Right cardiac atrium (tissue), 5 donors: ENCODE measurements at regions not wholly inside any gene's neighbourhood (a gene's known extent, or its start where the extent isn't known, plus 50 kb on each side); places are given as distances from the start of the nearest gene placed in this dataset.

Experiments
- ATAC-seq, 2 donors: fragments of 200-7000 bp; cut with Tn5 transposase; one replicate each; pipeline versions ENCODE4 v1.8.0 to v1.9.1; 2020; ENCODE audit warnings: moderate library complexity in 2 of 2, mild to moderate bottlenecking in 1 of 2
- DNase-seq, 3 donors: peaks; one replicate each; pipeline ENCODE4 v3.0.0-alpha.2; 2020
- H3K27ac ChIP-seq: one replicate; pipeline ENCODE4 v1.5.1; 2013; ENCODE audit warnings: mild to moderate bottlenecking, low read length, control low read depth, moderate library complexity
- H3K27me3 ChIP-seq: one replicate; pipeline ENCODE4 v1.6.1; 2013; ENCODE audit not compliant: control insufficient read depth, insufficient read depth
- H3K4me1 ChIP-seq: one replicate; pipeline ENCODE4 v1.6.1; 2013; ENCODE audit warnings: low read length; ENCODE audit not compliant: control insufficient read depth, insufficient read depth
- H3K4me3 ChIP-seq: one replicate; pipeline ENCODE4 v1.5.1; 2013; ENCODE audit warnings: low read length, control low read depth
- H3K9me3 ChIP-seq: one replicate; pipeline ENCODE4 v1.6.1; 2013; ENCODE audit warnings: low read length; ENCODE audit not compliant: control insufficient read depth
- WGBS: extraction: QIAGEN DNeasy Blood & Tissue Kit; methylation state at CpG from one replicate; pipeline ENCODE4 v1.1.7; 2013; 5-methylcytosine and 5-hydroxymethylcytosine counted together
- intact Hi-C, 4 donors: fragments of 100-400 bp; cut with DNase I; formaldehyde crosslinking; loops; one replicate each; pipeline versions ENCODE4 v1.11.0 to v1.14.0; 2022 to 2023
- donor health status: healthy with polysubstance abuse.
- donor health status: DM: no; HTN: yes; CAD: no.
- donor health status: DM: no; HTN: no; CAD: no.
- donor health status: DM: no; HTN: yes; CAD: no; lungs with severe emphysema.
- donor health status: DM: yes; HTN: yes; CAD: no.

DNA sequence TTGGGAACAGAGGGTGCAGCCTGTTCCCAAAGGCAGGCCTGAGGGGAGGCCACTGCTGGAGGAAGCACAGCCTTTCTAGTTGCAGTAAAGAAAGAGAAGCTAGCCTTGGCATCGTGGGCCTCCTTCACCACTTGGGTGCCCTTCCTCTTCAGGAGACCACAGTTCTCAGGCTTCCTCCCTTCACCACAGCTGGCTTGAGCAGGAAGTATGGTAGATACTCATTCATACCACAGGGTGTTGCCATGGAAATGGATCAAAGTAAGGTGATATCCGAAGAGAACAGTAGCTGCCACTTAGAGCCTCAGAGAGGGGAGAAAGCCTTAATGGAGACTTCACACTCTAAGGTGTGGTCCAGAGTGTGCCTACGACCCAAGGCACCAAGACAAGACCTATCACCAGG is 120.4 kb upstream of the RIPOR2 start:
- intact Hi-C loops: no loop called here
- Histone ChIP-seq H3K4me3 (no peak overlapping the region), H3K9me3 (no peaks in the 10 kb centered on the region), H3K4me1 (no peaks in the 10 kb centered on the region), H3K27ac (no peak overlapping the region), H3K27me3 (no peaks in the 10 kb centered on the region)
- DNase-seq (peak in 1 of 3 donors; percentile 43), ATAC-seq (peak in 1 of 2 donors; percentile 43)
- whole genome bisulfite sequencing: 73% methylated on average over 3 of the region's 3 CpGs

GRCh38 chr6:25057111-25057905 is 121.5 kb upstream of the RIPOR2 start:
- H3K27ac ChIP-seq: no peak overlapping the region
- no peak for DNase-seq

DNA sequence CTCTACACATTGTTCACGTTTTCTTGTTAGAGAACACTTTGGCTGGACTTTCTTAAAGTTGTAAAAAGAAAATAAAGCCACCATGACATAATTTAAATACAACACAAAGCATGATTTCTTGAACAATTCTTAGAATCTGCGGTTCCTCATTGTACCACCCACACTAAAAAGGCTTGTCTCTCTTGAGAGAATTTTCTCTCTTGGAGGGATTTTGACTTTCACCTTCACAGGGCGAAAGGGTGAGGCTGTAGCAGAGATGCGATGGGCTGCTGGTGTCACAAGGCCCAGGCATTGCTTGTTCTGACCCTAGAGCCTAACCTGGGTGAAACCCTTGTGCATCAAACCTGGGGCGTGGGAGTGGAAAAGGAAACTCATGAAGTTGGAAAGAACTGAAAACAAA is 122.7 kb upstream of the RIPOR2 start:
- Histone ChIP-seq H3K27ac (no peak overlapping the region), H3K27me3 (no peaks in the 10 kb centered on the region), H3K4me3 (no peak overlapping the region), H3K9me3 (no peaks in the 10 kb centered on the region), H3K4me1 (no peaks in the 10 kb centered on the region)
- WGBS: 92% methylated on average over 5 of the region's 5 CpGs
- ATAC-seq (no peak), DNase-seq (no peak)
- intact Hi-C loops: no loop called here

More at GRCh38 chr6:25057111-25057905, 121.5 kb upstream of the RIPOR2 start:
- intact Hi-C loops: no loop called here
- H3K27me3 ChIP-seq: no peaks in the 10 kb centered on the region
- ATAC-seq: no peak
- 72% methylated on average over 7 of the region's 7 CpGs for WGBS
- no peaks in the 10 kb centered on the region for H3K4me1 ChIP-seq
- H3K4me3 ChIP-seq: no peak overlapping the region
- no peaks in the 10 kb centered on the region for H3K9me3 ChIP-seq

- DNase-seq (no peak), ATAC-seq (no peak)
- H3K27ac ChIP-seq: no peak overlapping the region
- H3K27me3 ChIP-seq: no peaks in the 10 kb centered on the region
- intact Hi-C loops: no loop called here
- H3K9me3 ChIP-seq: no peaks in the 10 kb centered on the region
- WGBS: 95% methylated on average over 4 of the region's 4 CpGs
- no peak overlapping the region for H3K4me3 ChIP-seq
- H3K4me1 ChIP-seq: no peaks in the 10 kb centered on the region
These were observed 123.2 kb upstream of the RIPOR2 start for GRCh38 chr6:25058941-25059340.

DNA sequence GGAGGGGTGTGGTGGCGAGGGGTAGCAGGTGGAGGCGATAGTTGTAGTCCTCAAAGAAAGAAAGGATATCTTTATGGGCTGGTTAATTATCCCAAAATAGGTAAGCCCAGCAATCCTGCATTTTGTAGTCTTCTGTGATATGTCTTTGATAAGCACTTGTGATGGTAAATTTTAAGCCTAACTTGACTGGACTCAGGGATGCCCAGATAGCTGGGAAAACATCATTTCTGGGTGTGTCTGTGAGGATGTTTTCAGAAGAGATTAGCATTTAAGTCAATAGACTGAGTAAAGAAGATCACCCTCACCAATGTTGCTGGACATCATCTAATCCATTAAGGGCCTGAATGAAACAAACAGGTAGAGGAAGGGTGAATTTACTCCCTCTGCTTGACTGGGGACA is 124.8 kb upstream of the RIPOR2 start:
- Histone ChIP-seq H3K4me1 (no peaks in the 10 kb centered on the region), H3K27ac (no peak overlapping the region), H3K27me3 (no peaks in the 10 kb centered on the region), H3K4me3 (no peak overlapping the region), H3K9me3 (no peaks in the 10 kb centered on the region)
- intact Hi-C loops: no loop called here
- WGBS: 96% methylated on average over 2 of the region's 2 CpGs
- ATAC-seq: no peak
- no peak for DNase-seq

DNA sequence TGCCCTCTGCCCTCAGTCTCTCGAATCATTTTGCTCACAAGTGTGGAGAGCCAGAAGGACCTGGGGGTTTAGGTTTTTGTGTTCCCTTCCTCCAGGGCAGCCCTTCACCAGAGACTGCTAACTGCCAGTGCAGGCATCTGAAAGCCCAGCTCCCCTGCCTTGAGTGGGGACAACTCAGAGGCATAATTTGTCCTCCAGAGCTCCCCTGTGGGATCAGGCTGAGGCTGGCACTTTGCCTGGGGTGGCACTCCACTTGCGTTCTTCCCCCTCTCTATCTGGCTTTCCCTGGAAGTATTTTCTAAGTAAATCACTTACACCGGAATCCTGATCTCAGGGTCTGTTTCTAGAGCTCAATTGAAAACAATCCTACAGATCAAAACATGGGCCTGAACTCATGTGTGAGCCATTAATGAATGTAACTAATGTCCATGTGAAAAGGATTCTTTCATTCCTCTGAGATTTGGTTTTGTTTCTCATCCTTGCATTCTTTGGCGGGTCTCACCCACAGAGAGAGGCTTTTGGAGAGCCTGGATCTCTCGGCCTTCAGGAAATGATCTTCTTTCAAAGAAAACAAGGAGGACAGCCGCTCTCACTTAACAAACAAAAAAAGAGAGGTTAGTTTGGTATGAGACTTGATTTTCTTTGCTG is 125.7 kb upstream of the RIPOR2 start:
- ATAC-seq: no peak
- Histone ChIP-seq H3K4me1 (no peaks in the 10 kb centered on the region), H3K27ac (no peak overlapping the region), H3K9me3 (no peaks in the 10 kb centered on the region), H3K27me3 (no peaks in the 10 kb centered on the region), H3K4me3 (no peak overlapping the region)
- WGBS: 49% methylated on average over 6 of the region's 6 CpGs
- intact Hi-C loops: no loop called here
- peak in 1 of 3 donors; percentile 65 for DNase-seq

- DNase-seq (no peak), ATAC-seq (peak; percentile 77 to 94)
- Histone ChIP-seq H3K27ac (no peak overlapping the region), H3K4me1 (no peaks in the 10 kb centered on the region), H3K27me3 (no peaks in the 10 kb centered on the region), H3K9me3 (no peaks in the 10 kb centered on the region), H3K4me3 (no peak overlapping the region)
- WGBS: 64% methylated on average over 7 of the region's 7 CpGs
- intact Hi-C loops: no loop called here
These were observed 126.5 kb upstream of the RIPOR2 start for GRCh38 chr6:25062070-25062811.

DNA sequence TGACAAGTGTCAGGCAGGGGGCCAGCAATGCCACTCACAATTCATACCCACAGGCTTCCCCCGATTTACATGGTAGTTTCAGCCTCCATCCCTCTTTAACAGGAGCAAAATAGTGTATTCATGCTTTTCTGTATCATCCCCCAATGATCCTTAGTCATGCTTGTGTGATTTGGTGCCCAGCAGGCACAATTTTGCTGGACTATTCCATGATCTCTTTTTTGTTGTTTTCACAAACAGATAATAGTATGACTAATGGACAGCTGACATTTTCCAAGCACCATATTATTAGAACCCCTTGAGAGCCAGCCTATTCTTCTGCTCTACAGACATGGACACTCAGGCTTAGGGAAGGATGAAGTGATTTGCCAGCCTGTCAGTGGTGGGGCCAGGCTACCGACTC is 128.2 kb upstream of the RIPOR2 start:
- no peaks in the 10 kb centered on the region for H3K9me3 ChIP-seq
- no peaks in the 10 kb centered on the region for H3K27me3 ChIP-seq
- H3K4me1 ChIP-seq: no peaks in the 10 kb centered on the region
- no peak for ATAC-seq
- H3K27ac ChIP-seq: no peak overlapping the region
- no peak overlapping the region for H3K4me3 ChIP-seq
- 93% methylated on average over 2 of the region's 2 CpGs for WGBS
- intact Hi-C loops: no loop called here
- DNase-seq: no peak

- H3K4me3 ChIP-seq: no peak overlapping the region
- H3K27ac ChIP-seq: no peak overlapping the region
- 91% methylated on average over 3 of the region's 3 CpGs for WGBS
- H3K27me3 ChIP-seq: no peaks in the 10 kb centered on the region
- no peak for DNase-seq
- intact Hi-C loops: no loop called here
- no peak for ATAC-seq
- no peaks in the 10 kb centered on the region for H3K9me3 ChIP-seq
- H3K4me1 ChIP-seq: peaks cover 2% of the 10 kb centered on the region
These were observed 129.9 kb upstream of the RIPOR2 start for GRCh38 chr6:25065666-25066065.

GRCh38 chr6:25066593-25066992 is 130.8 kb upstream of the RIPOR2 start:
- DNase-seq: no peak
- Histone ChIP-seq H3K4me3 (no peak overlapping the region), H3K4me1 (peaks cover 2% of the 10 kb centered on the region), H3K9me3 (no peaks in the 10 kb centered on the region), H3K27ac (no peak overlapping the region), H3K27me3 (no peaks in the 10 kb centered on the region)
- ATAC-seq: no peak
- intact Hi-C loops: no loop called here
- 84% methylated on average over 1 of the region's 1 CpG for WGBS

DNA sequence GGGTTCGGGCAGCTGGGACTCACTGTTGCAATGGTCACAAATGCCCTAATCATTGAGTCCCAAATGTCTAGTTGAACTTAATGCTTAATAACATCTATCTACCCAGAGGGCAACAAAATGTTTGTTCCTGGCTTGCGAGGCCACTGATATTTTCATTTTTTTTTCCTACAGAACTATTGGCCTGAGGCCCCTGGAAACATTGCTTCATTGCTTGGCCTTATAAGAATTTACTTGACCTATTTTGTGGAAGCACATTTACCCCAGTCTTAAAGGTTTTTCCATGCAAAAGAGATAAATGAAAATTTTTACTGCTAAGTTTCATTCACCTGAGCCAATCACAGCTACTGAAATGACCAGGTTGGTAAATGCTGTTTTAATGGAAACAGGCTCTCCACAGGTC is 133.1 kb upstream of the RIPOR2 start:
- Histone ChIP-seq H3K4me1 (peaks cover 2% of the 10 kb centered on the region), H3K9me3 (no peaks in the 10 kb centered on the region), H3K27ac (no peak overlapping the region), H3K27me3 (no peaks in the 10 kb centered on the region), H3K4me3 (no peak overlapping the region)
- no peak for DNase-seq
- ATAC-seq: no peak
- 73% methylated on average over 2 of the region's 2 CpGs for WGBS
- intact Hi-C loops: no loop called here
